ENCODE measurements at regions not wholly inside any gene's neighbourhood (a gene's known extent, or its start where the extent isn't known, plus 50 kb on each side); places are given as distances from the start of the nearest gene placed in this dataset.
"Not testable (repeated sequence)": the region's sequence is repeated elsewhere in the genome, so short reads cannot be mapped to it uniquely, and the experiment has no call there.

GRCh38 chr7:131961054-131961680 is 404.7 kb upstream of the PODXL start:
- DNase-seq (ENCODE audit: low read depth) = no peak

GRCh38 chr7:131959106-131959812 is 402.8 kb upstream of the PODXL start:
- DNase-seq (ENCODE audit: low read depth) = no peak

- DNase-seq (ENCODE audit: low read depth) = no peak
Measured at GRCh38 chr7:131957338-131958020, 401.1 kb upstream of the PODXL start.

- DNase-seq (ENCODE audit: low read depth) = no peak
Measured at GRCh38 chr7:131956864-131957263, 400.4 kb upstream of the PODXL start.

- DNase-seq (ENCODE audit: low read depth) = no peak
Measured at GRCh38 chr7:131955679-131956078, 399.3 kb upstream of the PODXL start.

GRCh38 chr7:131953184-131953583 is 396.8 kb upstream of the PODXL start:
- no peak for DNase-seq (ENCODE audit: low read depth)

GRCh38 chr7:131952365-131952764 is 395.9 kb upstream of the PODXL start:
- DNase-seq (ENCODE audit: low read depth) = no peak

GRCh38 chr7:131950758-131951157 is 394.3 kb upstream of the PODXL start:
- no peak for DNase-seq (ENCODE audit: low read depth)

- no peak for DNase-seq (ENCODE audit: low read depth)
Measured at GRCh38 chr7:131949659-131950058, 393.2 kb upstream of the PODXL start.

GRCh38 chr7:131948434-131949053 is 392.1 kb upstream of the PODXL start:
- no peak for DNase-seq (ENCODE audit: low read depth)

- DNase-seq (ENCODE audit: low read depth) = no peak
Measured at GRCh38 chr7:131947661-131948060, 391.2 kb upstream of the PODXL start.

- no peak for DNase-seq (ENCODE audit: low read depth)
Measured at GRCh38 chr7:131945957-131946544, 389.6 kb upstream of the PODXL start.

- peak; percentile 3 for DNase-seq (ENCODE audit: low read depth)
Measured at GRCh38 chr7:131945313-131945911, 389.0 kb upstream of the PODXL start.

GRCh38 chr7:131944556-131945069 is 388.2 kb upstream of the PODXL start:
- DNase-seq (ENCODE audit: low read depth) = no peak

GRCh38 chr7:131943646-131944045 is 387.2 kb upstream of the PODXL start:
- no peak for DNase-seq (ENCODE audit: low read depth)

GRCh38 chr7:131943211-131943610 is 386.8 kb upstream of the PODXL start:
- DNase-seq (ENCODE audit: low read depth) = no peak

GRCh38 chr7:131942287-131943150 is 386.1 kb upstream of the PODXL start:
- no peak for DNase-seq (ENCODE audit: low read depth)

- no peak for DNase-seq (ENCODE audit: low read depth)
Measured at GRCh38 chr7:131941291-131941690, 384.9 kb upstream of the PODXL start.

- DNase-seq (ENCODE audit: low read depth) = no peak
Measured at GRCh38 chr7:131940621-131941165, 384.3 kb upstream of the PODXL start.

GRCh38 chr7:131938788-131939187 is 382.4 kb upstream of the PODXL start:
- not testable (repeated sequence) for DNase-seq (ENCODE audit: low read depth)

Data from fibroblast of gingiva (primary cell).